Spinal cord (tissue), 9 donors: ENCODE measurements at regions not wholly inside any gene's neighbourhood (a gene's known extent, or its start where the extent isn't known, plus 50 kb on each side); places are given as distances from the start of the nearest gene placed in this dataset.

Source experiments
- DNase-seq, 6 donors: peaks; one replicate each; pipeline versions ENCODE4 v3.0.0 to v3.0.0-alpha.2; 2013 to 2015; ENCODE audit warnings: low spot score in 6 of 6, low read depth in 4 of 6
- H3K27ac ChIP-seq: one replicate; pipeline ENCODE4 v1.5.1; 2013; ENCODE audit warnings: low read depth, low read length, control low read depth
- H3K27me3 ChIP-seq: one replicate; pipeline ENCODE4 v1.6.1; 2013; ENCODE audit warnings: low read length; ENCODE audit not compliant: control insufficient read depth, insufficient read depth
- H3K36me3 ChIP-seq: one replicate; pipeline ENCODE4 v1.6.1; 2013; ENCODE audit warnings: low read length; ENCODE audit not compliant: control insufficient read depth, insufficient read depth
- H3K4me1 ChIP-seq: one replicate; pipeline ENCODE4 v1.6.1; 2013; ENCODE audit warnings: low read length; ENCODE audit not compliant: control insufficient read depth, insufficient read depth
- H3K4me3 ChIP-seq: one replicate; pipeline ENCODE4 v1.5.1; 2013; ENCODE audit warnings: low read depth, low read length, control low read depth
- H3K9me3 ChIP-seq: one replicate; pipeline ENCODE4 v1.6.1; 2013; ENCODE audit warnings: low read length; ENCODE audit not compliant: control insufficient read depth, insufficient read depth
- WGBS: methylation state at CpG from one replicate; pipeline ENCODE4 v1.1.5; 2013; ENCODE audit warnings: missing lambda C conversion rate; ENCODE audit not compliant: insufficient coverage; 5-methylcytosine and 5-hydroxymethylcytosine counted together
- donor health status: healthy.

GRCh38 chr5:133667217-133667616 lies 54.9 kb upstream of the FSTL4 start:
- Histone ChIP-seq H3K36me3 (no peaks in the 10 kb centered on the region), H3K4me1 (no peaks in the 10 kb centered on the region), H3K27me3 (peaks cover 2% of the 10 kb centered on the region), H3K27ac (no peak overlapping the region), H3K4me3 (no peak overlapping the region), H3K9me3 (peaks cover 3% of the 10 kb centered on the region)
- DNase-seq = no peak
- WGBS = 87% methylated on average over 1 of the region's 1 CpG

GRCh38 chr5:133665571-133665970 lies 53.2 kb upstream of the FSTL4 start:
- no peaks in the 10 kb centered on the region for H3K4me1 ChIP-seq
- H3K4me3 ChIP-seq = no peak overlapping the region
- peaks cover 3% of the 10 kb centered on the region for H3K9me3 ChIP-seq
- peaks cover 2% of the 10 kb centered on the region for H3K27me3 ChIP-seq
- no peak for DNase-seq
- H3K27ac ChIP-seq = no peak overlapping the region
- 83% methylated on average over 3 of the region's 3 CpGs for WGBS
- no peaks in the 10 kb centered on the region for H3K36me3 ChIP-seq

- Histone ChIP-seq H3K9me3 (no peaks in the 10 kb centered on the region), H3K4me1 (no peaks in the 10 kb centered on the region), H3K27ac (no peak overlapping the region), H3K36me3 (no peaks in the 10 kb centered on the region), H3K27me3 (peaks cover 2% of the 10 kb centered on the region), H3K4me3 (no peak overlapping the region)
- 54% methylated on average over 2 of the region's 2 CpGs for WGBS
- DNase-seq = peak in 1 of 6 donors; percentile 58
Measured at GRCh38 chr5:133664422-133664821, 52.1 kb upstream of the FSTL4 start.

GRCh38 chr5:133663397-133664054 lies 51.2 kb upstream of the FSTL4 start:
- no peak for DNase-seq
- Histone ChIP-seq H3K27me3 (no peaks in the 10 kb centered on the region), H3K4me3 (no peak overlapping the region), H3K36me3 (no peaks in the 10 kb centered on the region), H3K4me1 (no peaks in the 10 kb centered on the region), H3K9me3 (no peaks in the 10 kb centered on the region), H3K27ac (no peak overlapping the region)
- WGBS = 81% methylated on average over 3 of the region's 7 CpGs

GRCh38 chr5:133662578-133662977 lies 50.2 kb upstream of the FSTL4 start:
- Histone ChIP-seq H3K4me1 (no peaks in the 10 kb centered on the region), H3K36me3 (no peaks in the 10 kb centered on the region), H3K27ac (no peak overlapping the region), H3K9me3 (no peaks in the 10 kb centered on the region), H3K4me3 (no peak overlapping the region), H3K27me3 (no peaks in the 10 kb centered on the region)
- DNase-seq = no peak
- WGBS = 39% methylated on average over 2 of the region's 4 CpGs
